ENCODE measurements at regions not wholly inside any gene's neighbourhood (a gene's known extent, or its start where the extent isn't known, plus 50 kb on each side); places are given as distances from the start of the nearest gene placed in this dataset.

DNA sequence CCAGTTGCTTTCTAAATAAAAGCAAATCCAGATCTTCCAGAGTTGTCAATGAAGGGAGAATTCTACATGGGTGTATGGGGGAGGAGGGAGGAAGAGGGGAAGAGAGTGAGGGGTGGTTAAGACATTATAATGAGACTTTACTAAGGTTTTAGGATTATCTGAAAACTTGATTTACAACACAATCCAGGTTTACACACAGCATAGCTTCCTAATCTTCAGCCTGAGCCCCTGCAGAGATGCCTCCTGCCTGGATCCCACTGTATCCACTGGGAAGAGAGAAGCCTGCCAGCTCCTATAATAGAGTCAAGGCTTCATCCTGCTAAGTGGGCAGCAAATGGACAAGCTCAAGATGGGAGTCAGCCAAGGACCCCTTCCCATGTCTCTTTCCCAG, 85.6 kb upstream of the KIT start:
- no peak for TF ChIP-seq ZNF562 (CRISPR knock-in tag; IDR thresholded peaks at IDR 0.05; ENCODE audit: borderline replicate concordance)
- TF ChIP-seq, protein P1, sequence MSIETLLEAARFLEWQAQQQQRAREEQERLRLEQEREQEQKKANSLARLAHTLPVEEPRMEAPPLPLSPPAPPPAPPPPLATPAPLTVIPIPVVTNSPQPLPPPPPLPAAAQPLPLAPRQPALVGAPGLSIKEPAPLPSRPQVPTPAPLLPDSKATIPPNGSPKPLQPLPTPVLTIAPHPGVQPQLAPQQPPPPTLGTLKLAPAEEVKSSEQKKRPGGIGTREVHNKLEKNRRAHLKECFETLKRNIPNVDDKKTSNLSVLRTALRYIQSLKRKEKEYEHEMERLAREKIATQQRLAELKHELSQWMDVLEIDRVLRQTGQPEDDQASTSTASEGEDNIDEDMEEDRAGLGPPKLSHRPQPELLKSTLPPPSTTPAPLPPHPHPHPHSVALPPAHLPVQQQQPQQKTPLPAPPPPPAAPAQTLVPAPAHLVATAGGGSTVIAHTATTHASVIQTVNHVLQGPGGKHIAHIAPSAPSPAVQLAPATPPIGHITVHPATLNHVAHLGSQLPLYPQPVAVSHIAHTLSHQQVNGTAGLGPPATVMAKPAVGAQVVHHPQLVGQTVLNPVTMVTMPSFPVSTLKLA (IDR thresholded peaks at IDR 0.05) = no peak
- TF ChIP-seq, protein P2, sequence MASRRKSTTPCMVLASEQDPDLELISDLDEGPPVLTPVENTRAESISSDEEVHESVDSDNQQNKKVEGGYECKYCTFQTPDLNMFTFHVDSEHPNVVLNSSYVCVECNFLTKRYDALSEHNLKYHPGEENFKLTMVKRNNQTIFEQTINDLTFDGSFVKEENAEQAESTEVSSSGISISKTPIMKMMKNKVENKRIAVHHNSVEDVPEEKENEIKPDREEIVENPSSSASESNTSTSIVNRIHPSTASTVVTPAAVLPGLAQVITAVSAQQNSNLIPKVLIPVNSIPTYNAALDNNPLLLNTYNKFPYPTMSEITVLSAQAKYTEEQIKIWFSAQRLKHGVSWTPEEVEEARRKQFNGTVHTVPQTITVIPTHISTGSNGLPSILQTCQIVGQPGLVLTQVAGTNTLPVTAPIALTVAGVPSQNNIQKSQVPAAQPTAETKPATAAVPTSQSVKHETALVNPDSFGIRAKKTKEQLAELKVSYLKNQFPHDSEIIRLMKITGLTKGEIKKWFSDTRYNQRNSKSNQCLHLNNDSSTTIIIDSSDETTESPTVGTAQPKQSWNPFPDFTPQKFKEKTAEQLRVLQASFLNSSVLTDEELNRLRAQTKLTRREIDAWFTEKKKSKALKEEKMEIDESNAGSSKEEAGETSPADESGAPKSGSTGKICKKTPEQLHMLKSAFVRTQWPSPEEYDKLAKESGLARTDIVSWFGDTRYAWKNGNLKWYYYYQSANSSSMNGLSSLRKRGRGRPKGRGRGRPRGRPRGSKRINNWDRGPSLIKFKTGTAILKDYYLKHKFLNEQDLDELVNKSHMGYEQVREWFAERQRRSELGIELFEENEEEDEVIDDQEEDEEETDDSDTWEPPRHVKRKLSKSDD (CRISPR knock-in tag; IDR thresholded peaks at IDR 0.05; ENCODE audit: low read depth) = no peak
